ENCODE measurements at regions not wholly inside any gene's neighbourhood (a gene's known extent, or its start where the extent isn't known, plus 50 kb on each side); places are given as distances from the start of the nearest gene placed in this dataset.

DNA sequence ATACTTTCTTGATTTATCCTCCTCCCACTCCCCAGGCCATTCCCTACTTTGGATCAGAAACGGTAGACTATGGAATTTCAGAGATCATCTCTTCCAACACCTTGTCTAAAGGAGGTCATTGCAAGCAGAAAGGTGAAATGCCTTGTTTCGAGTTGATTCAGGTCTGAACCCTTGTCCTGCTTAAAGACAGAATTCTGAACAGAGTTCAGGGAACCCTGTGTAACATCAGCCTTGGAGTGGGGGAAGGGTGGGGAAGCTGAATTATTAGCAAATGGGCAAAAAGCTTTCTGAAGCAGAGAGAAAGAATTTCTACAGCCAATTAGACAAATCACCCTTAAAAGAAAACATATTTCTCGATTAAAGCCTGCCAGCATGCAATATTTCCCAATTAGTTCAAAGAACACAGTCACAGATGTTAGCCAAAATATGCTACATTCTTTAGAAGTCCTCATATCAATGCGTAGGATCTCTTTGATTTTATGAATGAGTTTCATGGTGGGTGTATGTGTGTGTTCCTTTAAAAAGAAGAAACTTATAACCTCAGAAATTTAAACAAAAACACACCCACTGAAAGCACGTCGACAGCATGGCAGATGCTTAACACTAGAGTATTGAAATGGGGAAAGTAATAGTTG lies 353.1 kb downstream of the RND3 start:
- no peak for DNase-seq (ENCODE audit: low read depth)
- H3K4me3 ChIP-seq (replicated peaks; ENCODE audit: low read depth, low read length): no peak overlapping the region
- no peak for TF ChIP-seq CTCF (IDR thresholded peaks at IDR 0.05; ENCODE audit: low read length, missing control alignments)

DNA sequence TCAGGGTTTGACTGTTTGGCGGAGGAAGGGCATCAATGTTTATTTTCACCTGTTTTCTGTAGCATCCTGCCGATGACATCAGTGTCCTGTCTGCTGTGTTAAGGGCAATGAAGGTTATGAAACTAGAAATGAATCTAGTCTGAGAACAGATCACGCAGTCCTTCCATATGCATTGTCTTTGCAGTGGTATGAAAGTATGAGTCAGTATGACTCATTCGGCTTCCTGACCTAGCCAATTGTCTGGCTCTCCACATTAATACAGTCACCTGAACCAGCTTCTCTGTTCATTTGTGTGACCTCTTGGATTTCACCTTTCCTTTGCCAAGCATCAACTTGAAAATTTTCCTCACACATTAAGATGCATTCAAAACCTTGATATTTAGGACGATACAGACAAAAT lies 353.8 kb downstream of the RND3 start:
- peak; percentile 93 for DNase-seq (ENCODE audit: low read depth)
- no peak for TF ChIP-seq CTCF (IDR thresholded peaks at IDR 0.05; ENCODE audit: low read length, missing control alignments)
- H3K4me3 ChIP-seq (replicated peaks; ENCODE audit: low read depth, low read length): no peak overlapping the region

- H3K4me3 ChIP-seq (replicated peaks; ENCODE audit: low read depth, low read length): no peak overlapping the region
- no peak for DNase-seq (ENCODE audit: low read depth)
- no peak for TF ChIP-seq CTCF (IDR thresholded peaks at IDR 0.05; ENCODE audit: low read length, missing control alignments)
These were observed 357.4 kb downstream of the RND3 start for GRCh38 chr2:150129921-150130575.

DNA sequence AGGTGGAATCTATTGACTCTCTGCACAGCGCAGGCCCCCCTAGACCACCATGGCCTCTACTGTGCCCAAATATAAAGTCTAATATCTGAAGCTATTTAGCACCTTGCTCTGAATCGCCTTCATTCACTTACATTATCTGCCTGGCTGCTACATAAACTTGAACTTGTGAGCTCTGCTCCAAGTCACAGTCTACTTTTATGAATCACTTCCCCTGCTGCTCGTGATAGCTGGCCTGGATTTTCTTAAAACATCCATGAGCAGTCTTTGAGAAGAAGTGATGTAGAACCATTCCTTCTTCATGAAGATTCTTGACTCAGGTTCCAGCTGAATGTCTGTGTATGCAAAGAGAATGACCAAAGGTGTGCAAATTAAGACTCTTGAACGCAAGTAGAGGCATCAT lies 359.5 kb downstream of the RND3 start:
- peak; percentile 71 for DNase-seq (ENCODE audit: low read depth)
- no peak for TF ChIP-seq CTCF (IDR thresholded peaks at IDR 0.05; ENCODE audit: low read length, missing control alignments)
- no peak overlapping the region for H3K4me3 ChIP-seq (replicated peaks; ENCODE audit: low read depth, low read length)

- no peak overlapping the region for H3K4me3 ChIP-seq (replicated peaks; ENCODE audit: low read depth, low read length)
- TF ChIP-seq CTCF (IDR thresholded peaks at IDR 0.05; ENCODE audit: low read length, missing control alignments): no peak
- DNase-seq (ENCODE audit: low read depth): no peak
These were observed 360.0 kb downstream of the RND3 start for GRCh38 chr2:150127346-150127990.

GRCh38 chr2:150126839-150127238 lies 360.6 kb downstream of the RND3 start:
- H3K4me3 ChIP-seq (replicated peaks; ENCODE audit: low read depth, low read length): no peak overlapping the region
- DNase-seq (ENCODE audit: low read depth): no peak
- no peak for TF ChIP-seq CTCF (IDR thresholded peaks at IDR 0.05; ENCODE audit: low read length, missing control alignments)
